Nephron (organoid): ENCODE measurements at regions not wholly inside any gene's neighbourhood (a gene's known extent, or its start where the extent isn't known, plus 50 kb on each side); places are given as distances from the start of the nearest gene placed in this dataset.

Experiments used
- H3K27ac Mint-ChIP-seq, 3 experiments: 2 replicates each; pipeline ENCODE4 v1.8.0; 2020; ENCODE audit warnings: mixed read lengths in 3 of 3, mild to moderate bottlenecking in 2 of 3, moderate library complexity in 1 of 3
- H3K27me3 Mint-ChIP-seq: 2 replicates; pipeline ENCODE4 v1.8.0; 2021; ENCODE audit warnings: low read depth, mild to moderate bottlenecking, moderate library complexity, mixed read lengths
- H3K36me3 Mint-ChIP-seq: 2 replicates; pipeline ENCODE4 v1.8.0; 2020; ENCODE audit warnings: low read depth, mixed read lengths
- H3K4me1 Mint-ChIP-seq: 2 replicates; pipeline ENCODE4 v1.8.0; 2020; ENCODE audit warnings: mixed read lengths
- H3K4me3 Mint-ChIP-seq, 3 experiments: 2 replicates each; pipeline ENCODE4 v1.8.0; 2020; ENCODE audit warnings: mild to moderate bottlenecking in 3 of 3, mixed read lengths in 3 of 3, moderate library complexity in 2 of 3
- H3K9me3 Mint-ChIP-seq: 2 replicates; pipeline ENCODE4 v1.8.0; 2020; ENCODE audit warnings: mixed read lengths
- TF ChIP-seq, protein P1 (sequence below), 3 experiments: fragments of 200-600 bp; sonication (generic); IDR thresholded peaks; one replicate each; pipeline ENCODE4 v1.5.0; 2021; ENCODE audit warnings: antibody characterized with exemption in 3 of 3; ENCODE audit not compliant: unreplicated experiment in 3 of 3

DNA sequence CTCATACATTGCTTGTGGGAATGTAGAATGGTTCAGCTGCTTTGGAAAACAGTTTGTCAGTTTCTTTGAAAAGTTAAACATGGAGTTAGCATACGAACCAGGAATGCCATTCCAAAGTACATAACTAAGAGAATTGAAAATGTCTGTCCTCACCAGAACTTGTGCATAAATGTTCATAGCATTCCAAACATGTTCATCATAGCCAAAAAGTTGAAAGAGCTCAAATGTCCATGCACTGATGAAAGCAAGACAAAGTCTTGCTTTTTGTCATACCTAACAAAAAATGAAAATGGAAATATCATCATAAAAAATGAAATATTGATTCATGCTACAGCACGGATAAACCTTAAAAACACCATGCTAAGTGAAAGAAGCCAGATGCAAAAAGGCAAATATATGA is 408.8 kb upstream of the UBE2E3 start:
- H3K4me1 Mint-ChIP-seq, result no peaks in the 10 kb centered on the region
- no peaks in the 10 kb centered on the region for H3K36me3 Mint-ChIP-seq
- H3K27me3 Mint-ChIP-seq, result no peaks in the 10 kb centered on the region
- TF ChIP-seq, protein P1, sequence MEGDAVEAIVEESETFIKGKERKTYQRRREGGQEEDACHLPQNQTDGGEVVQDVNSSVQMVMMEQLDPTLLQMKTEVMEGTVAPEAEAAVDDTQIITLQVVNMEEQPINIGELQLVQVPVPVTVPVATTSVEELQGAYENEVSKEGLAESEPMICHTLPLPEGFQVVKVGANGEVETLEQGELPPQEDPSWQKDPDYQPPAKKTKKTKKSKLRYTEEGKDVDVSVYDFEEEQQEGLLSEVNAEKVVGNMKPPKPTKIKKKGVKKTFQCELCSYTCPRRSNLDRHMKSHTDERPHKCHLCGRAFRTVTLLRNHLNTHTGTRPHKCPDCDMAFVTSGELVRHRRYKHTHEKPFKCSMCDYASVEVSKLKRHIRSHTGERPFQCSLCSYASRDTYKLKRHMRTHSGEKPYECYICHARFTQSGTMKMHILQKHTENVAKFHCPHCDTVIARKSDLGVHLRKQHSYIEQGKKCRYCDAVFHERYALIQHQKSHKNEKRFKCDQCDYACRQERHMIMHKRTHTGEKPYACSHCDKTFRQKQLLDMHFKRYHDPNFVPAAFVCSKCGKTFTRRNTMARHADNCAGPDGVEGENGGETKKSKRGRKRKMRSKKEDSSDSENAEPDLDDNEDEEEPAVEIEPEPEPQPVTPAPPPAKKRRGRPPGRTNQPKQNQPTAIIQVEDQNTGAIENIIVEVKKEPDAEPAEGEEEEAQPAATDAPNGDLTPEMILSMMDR (IDR thresholded peaks at IDR 0.05; ENCODE audit: unreplicated experiment in 3 of 3), result no peak
- H3K27ac Mint-ChIP-seq, result no peak overlapping the region
- H3K4me3 Mint-ChIP-seq, result no peak overlapping the region
- H3K9me3 Mint-ChIP-seq, result no peaks in the 10 kb centered on the region

DNA sequence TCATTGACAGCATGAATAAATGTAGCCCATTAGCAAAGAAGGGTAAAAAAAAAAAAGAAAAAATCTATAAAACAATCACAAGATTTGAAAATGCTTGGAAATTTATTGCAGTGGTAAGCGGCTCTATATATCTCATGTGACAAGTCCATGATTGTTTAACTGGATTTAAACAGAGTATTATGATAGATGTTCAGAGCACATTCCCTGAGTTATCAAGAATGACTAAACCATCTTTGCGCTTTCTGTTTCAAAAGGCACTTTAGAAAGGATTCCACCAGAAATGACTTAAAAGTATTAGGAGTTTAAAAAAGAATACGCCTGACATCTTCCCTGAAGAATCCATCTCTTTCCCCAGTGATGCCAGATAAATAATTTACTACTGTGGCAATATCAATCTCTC is 409.5 kb upstream of the UBE2E3 start:
- no peaks in the 10 kb centered on the region for H3K36me3 Mint-ChIP-seq
- no peaks in the 10 kb centered on the region for H3K9me3 Mint-ChIP-seq
- no peak overlapping the region for H3K27ac Mint-ChIP-seq
- no peaks in the 10 kb centered on the region for H3K4me1 Mint-ChIP-seq
- H3K27me3 Mint-ChIP-seq, result no peaks in the 10 kb centered on the region
- no peak overlapping the region for H3K4me3 Mint-ChIP-seq
- TF ChIP-seq, protein P1 (IDR thresholded peaks at IDR 0.05; ENCODE audit: unreplicated experiment in 3 of 3), result no peak

- Mint-ChIP-seq H3K4me3 (no peak overlapping the region), H3K27ac (no peak overlapping the region), H3K9me3 (no peaks in the 10 kb centered on the region), H3K27me3 (peaks cover 3% of the 10 kb centered on the region), H3K36me3 (no peaks in the 10 kb centered on the region), H3K4me1 (no peaks in the 10 kb centered on the region)
- TF ChIP-seq, protein P1 (IDR thresholded peaks at IDR 0.05; ENCODE audit: unreplicated experiment in 3 of 3), result no peak
Measured at GRCh38 chr2:180564051-180564450, 416.4 kb upstream of the UBE2E3 start.

DNA sequence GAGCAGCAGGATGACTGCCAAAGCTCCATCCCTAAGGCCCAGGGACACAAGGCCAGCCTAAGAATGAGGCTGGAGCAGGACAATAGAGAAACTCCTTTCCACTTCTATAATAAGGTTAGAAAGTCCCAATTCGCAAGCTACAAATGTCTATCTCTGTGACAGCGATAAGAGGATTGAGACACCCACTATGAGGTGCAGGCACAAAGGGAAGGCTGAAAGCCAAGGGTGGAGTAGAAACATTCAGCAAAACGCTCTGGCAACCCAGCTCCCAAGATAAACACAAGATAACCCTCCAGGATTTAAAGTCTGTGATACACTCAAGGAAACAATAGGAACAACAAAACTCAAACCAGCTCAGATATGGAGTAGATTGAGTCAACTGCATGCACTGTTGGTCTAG is 418.0 kb upstream of the UBE2E3 start:
- no peak overlapping the region for H3K4me3 Mint-ChIP-seq
- no peak overlapping the region for H3K27ac Mint-ChIP-seq
- H3K4me1 Mint-ChIP-seq, result no peaks in the 10 kb centered on the region
- H3K36me3 Mint-ChIP-seq, result no peaks in the 10 kb centered on the region
- no peaks in the 10 kb centered on the region for H3K9me3 Mint-ChIP-seq
- H3K27me3 Mint-ChIP-seq, result peaks cover 3% of the 10 kb centered on the region
- TF ChIP-seq, protein P1 (IDR thresholded peaks at IDR 0.05; ENCODE audit: unreplicated experiment in 3 of 3), result no peak

- H3K27me3 Mint-ChIP-seq, result peaks cover 3% of the 10 kb centered on the region
- H3K27ac Mint-ChIP-seq, result peak overlapping the region in 1 of 3 experiments; percentile 18
- H3K4me3 Mint-ChIP-seq, result no peak overlapping the region
- no peaks in the 10 kb centered on the region for H3K4me1 Mint-ChIP-seq
- H3K36me3 Mint-ChIP-seq, result no peaks in the 10 kb centered on the region
- TF ChIP-seq, protein P1 (IDR thresholded peaks at IDR 0.05; ENCODE audit: unreplicated experiment in 3 of 3), result no peak
- peaks cover 7% of the 10 kb centered on the region for H3K9me3 Mint-ChIP-seq
Measured at GRCh38 chr2:180559771-180560170, 420.6 kb upstream of the UBE2E3 start.

- peaks cover 3% of the 10 kb centered on the region for H3K27me3 Mint-ChIP-seq
Measured at GRCh38 chr2:180559038-180559437, 421.4 kb upstream of the UBE2E3 start.

More at GRCh38 chr2:180559038-180559437, 421.4 kb upstream of the UBE2E3 start:
- Mint-ChIP-seq H3K27ac (no peak overlapping the region), H3K36me3 (no peaks in the 10 kb centered on the region), H3K4me1 (no peaks in the 10 kb centered on the region), H3K4me3 (no peak overlapping the region), H3K9me3 (peaks cover 7% of the 10 kb centered on the region)
- TF ChIP-seq, protein P1 (IDR thresholded peaks at IDR 0.05; ENCODE audit: unreplicated experiment in 3 of 3), result no peak
